Ovary (tissue), 7 donors: ENCODE measurements at regions not wholly inside any gene's neighbourhood (a gene's known extent, or its start where the extent isn't known, plus 50 kb on each side); places are given as distances from the start of the nearest gene placed in this dataset.

Experiments used
- DNase-seq, 5 donors: peaks; one replicate each; pipeline ENCODE4 v3.0.0-alpha.2; 2019 to 2020
- H3K27ac ChIP-seq, 2 donors: fragments of 200-600 bp; one replicate each; pipeline versions ENCODE4 v1.5.1 to v1.8.0; 2019 to 2022
- H3K27me3 ChIP-seq: fragments of 200-600 bp; one replicate; pipeline ENCODE4 v1.8.0; 2022
- H3K36me3 ChIP-seq: fragments of 200-600 bp; sonication (generic); one replicate; pipeline ENCODE4 v1.5.1; 2019
- H3K4me1 ChIP-seq: one replicate; pipeline ENCODE4 v1.8.1; 2013; ENCODE audit warnings: mild to moderate bottlenecking, moderate library complexity; ENCODE audit not compliant: insufficient read depth
- H3K4me3 ChIP-seq: fragments of 200-600 bp; sonication (generic); one replicate; pipeline ENCODE4 v1.5.1; 2017
- H3K9me3 ChIP-seq, 2 donors: fragments of 200-600 bp in 1 of 2; sonication (generic) in 1 of 2; one replicate each; pipeline versions ENCODE4 v1.5.1 to v1.8.1; 2013 to 2019; ENCODE audit warnings: mild to moderate bottlenecking in 1 of 2, moderate library complexity in 1 of 2
- EP300 ChIP-seq: sonication (generic); formaldehyde crosslinking; IDR thresholded peaks from one replicate; pipeline ENCODE4 v1.6.1; 2017; ENCODE audit warnings: antibody characterized with exemption
- POLR2A ChIP-seq: fragments of 450-650 bp; IDR thresholded peaks from one replicate; pipeline ENCODE4 v1.6.1; 2017; ENCODE audit warnings: antibody characterized with exemption, mild to moderate bottlenecking, moderate library complexity
- WGBS, 3 donors: extraction: QIAGEN DNeasy Blood & Tissue Kit in 1 of 3; methylation state at CpG; one replicate each; pipeline versions ENCODE4 v1.1.5 to v1.1.7; 2013 to 2017; 5-methylcytosine and 5-hydroxymethylcytosine counted together
- intact Hi-C, 4 donors: fragments of 100-400 bp; cut with DNase I; formaldehyde crosslinking; loops; one replicate each; pipeline versions ENCODE4 v1.11.0 to v1.15.1; 2022 to 2023
- TF ChIP-seq, protein P1 (sequence below), 3 donors: fragments of 450-650 bp in 2 of 3; fragments of 200-600 bp in 1 of 3; IDR thresholded peaks; one replicate each; pipeline versions ENCODE4 v1.5.1 to v1.8.0; 2016 to 2022; ENCODE audit warnings: antibody characterized with exemption in 3 of 3, mild to moderate bottlenecking in 1 of 3
- donor health status: DM: no; HTN: no; CAD: no; lungs with moderate emphysema.
- donor health status: DM: no; HTN: no; CAD: no.
- donor health status: Bipolar disorder and iron deficiency.
- donor health status: DM: no; HTN: no; CAD: no.
- donor health status: DM: yes; HTN: yes; CAD: no.

GRCh38 chr3:69510481-69511030 lies 124.7 kb upstream of the FRMD4B start:
- TF ChIP-seq EP300 (no peak), POLR2A (no peak)
- Histone ChIP-seq H3K4me1 (no peaks in the 10 kb centered on the region), H3K4me3 (no peak overlapping the region), H3K9me3 (no peaks in the 10 kb centered on the region), H3K27me3 (no peaks in the 10 kb centered on the region), H3K36me3 (no peaks in the 10 kb centered on the region), H3K27ac (no peak overlapping the region)
- intact Hi-C loops = no loop called here
- no peak for DNase-seq
- 8 to 19% (median 9%) methylated on average over 3 of the region's 3 CpGs for WGBS, 3 donors

GRCh38 chr3:69509288-69509687 lies 123.4 kb upstream of the FRMD4B start:
- 88 to 93% (median 88%) methylated on average over 3 of the region's 3 CpGs for WGBS, 3 donors
- Histone ChIP-seq H3K27ac (no peak overlapping the region), H3K9me3 (no peaks in the 10 kb centered on the region), H3K36me3 (no peaks in the 10 kb centered on the region), H3K4me3 (no peak overlapping the region), H3K27me3 (no peaks in the 10 kb centered on the region), H3K4me1 (no peaks in the 10 kb centered on the region)
- intact Hi-C loops = no loop called here
- TF ChIP-seq EP300 (no peak), POLR2A (no peak)
- TF ChIP-seq, protein P1, sequence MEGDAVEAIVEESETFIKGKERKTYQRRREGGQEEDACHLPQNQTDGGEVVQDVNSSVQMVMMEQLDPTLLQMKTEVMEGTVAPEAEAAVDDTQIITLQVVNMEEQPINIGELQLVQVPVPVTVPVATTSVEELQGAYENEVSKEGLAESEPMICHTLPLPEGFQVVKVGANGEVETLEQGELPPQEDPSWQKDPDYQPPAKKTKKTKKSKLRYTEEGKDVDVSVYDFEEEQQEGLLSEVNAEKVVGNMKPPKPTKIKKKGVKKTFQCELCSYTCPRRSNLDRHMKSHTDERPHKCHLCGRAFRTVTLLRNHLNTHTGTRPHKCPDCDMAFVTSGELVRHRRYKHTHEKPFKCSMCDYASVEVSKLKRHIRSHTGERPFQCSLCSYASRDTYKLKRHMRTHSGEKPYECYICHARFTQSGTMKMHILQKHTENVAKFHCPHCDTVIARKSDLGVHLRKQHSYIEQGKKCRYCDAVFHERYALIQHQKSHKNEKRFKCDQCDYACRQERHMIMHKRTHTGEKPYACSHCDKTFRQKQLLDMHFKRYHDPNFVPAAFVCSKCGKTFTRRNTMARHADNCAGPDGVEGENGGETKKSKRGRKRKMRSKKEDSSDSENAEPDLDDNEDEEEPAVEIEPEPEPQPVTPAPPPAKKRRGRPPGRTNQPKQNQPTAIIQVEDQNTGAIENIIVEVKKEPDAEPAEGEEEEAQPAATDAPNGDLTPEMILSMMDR (IDR thresholded peaks at IDR 0.05) = no peak
- DNase-seq = no peak

GRCh38 chr3:69505770-69506407 lies 120.0 kb upstream of the FRMD4B start:
- 11 to 16% (median 14%) methylated on average over 7 of the region's 7 CpGs for WGBS, 3 donors

GRCh38 chr3:69504232-69504631 lies 118.3 kb upstream of the FRMD4B start:
- Histone ChIP-seq H3K27ac (no peak overlapping the region), H3K36me3 (no peaks in the 10 kb centered on the region), H3K4me3 (no peak overlapping the region), H3K4me1 (peaks cover 4% of the 10 kb centered on the region), H3K27me3 (no peaks in the 10 kb centered on the region), H3K9me3 (no peaks in the 10 kb centered on the region)
- TF ChIP-seq POLR2A (no peak), EP300 (no peak)
- TF ChIP-seq, protein P1 (IDR thresholded peaks at IDR 0.05) = no peak
- intact Hi-C loops = no loop called here
- WGBS, 3 donors = 68 to 73% (median 72%) methylated on average over 3 of the region's 3 CpGs
- DNase-seq = no peak

More at GRCh38 chr3:69505770-69506407, 120.0 kb upstream of the FRMD4B start:
- no peaks in the 10 kb centered on the region for H3K36me3 ChIP-seq
- peak in 2 of 5 donors; percentile 22 to 54 for DNase-seq
- no peak overlapping the region for H3K27ac ChIP-seq
- no peaks in the 10 kb centered on the region for H3K27me3 ChIP-seq
- no peak for TF ChIP-seq POLR2A
- TF ChIP-seq, protein P1 (IDR thresholded peaks at IDR 0.05) = no peak
- no peak for TF ChIP-seq EP300
- H3K4me1 ChIP-seq = no peaks in the 10 kb centered on the region
- H3K4me3 ChIP-seq = no peak overlapping the region
- intact Hi-C loops = no loop called here
- H3K9me3 ChIP-seq = no peaks in the 10 kb centered on the region

GRCh38 chr3:69500604-69501003 lies 114.7 kb upstream of the FRMD4B start:
- H3K4me1 ChIP-seq = peaks cover 4% of the 10 kb centered on the region
- H3K4me3 ChIP-seq = no peak overlapping the region
- DNase-seq = no peak
- TF ChIP-seq EP300 (no peak), POLR2A (no peak)
- TF ChIP-seq, protein P1 (IDR thresholded peaks at IDR 0.05) = no peak
- H3K9me3 ChIP-seq = no peaks in the 10 kb centered on the region
- intact Hi-C loops = no loop called here
- no peaks in the 10 kb centered on the region for H3K27me3 ChIP-seq
- WGBS, 3 donors = 80 to 91% (median 91%) methylated on average over 5 of the region's 5 CpGs
- no peak overlapping the region for H3K27ac ChIP-seq
- H3K36me3 ChIP-seq = no peaks in the 10 kb centered on the region
